WTC11 (cell line): ENCODE measurements at regions not wholly inside any gene's neighbourhood (a gene's known extent, or its start where the extent isn't known, plus 50 kb on each side); places are given as distances from the start of the nearest gene placed in this dataset.

Experiments
- ATAC-seq: fragments of 200-7000 bp; cut with Tn5 transposase; 2 replicates; pipeline ENCODE4 v1.10.0; 2021; ENCODE audit warnings: mild to moderate bottlenecking, moderate library complexity
- CTCF ChIA-PET: fragments of 300-600 bp; sonication (Branson Sonifier 250); formaldehyde crosslinking; loops from one replicate; lab custom pipeline; 2021; ENCODE audit warnings: antibody characterized with exemption; lab: Charles Lee
- POLR2A ChIA-PET: fragments of 350-600 bp; sonication (Branson Sonifier 250); formaldehyde crosslinking; loops from one replicate; lab custom pipeline; 2021; ENCODE audit warnings: antibody characterized with exemption; lab: Charles Lee
- DNase-seq: peaks from one replicate; pipeline ENCODE4 v3.0.0; 2021; ENCODE audit warnings: low spot score
- H3K27ac Mint-ChIP-seq: 2 replicates; pipeline ENCODE4 v1.8.0; 2021; ENCODE audit warnings: mixed read lengths
- H3K27me3 Mint-ChIP-seq: 2 replicates; pipeline ENCODE4 v1.8.0; 2021; ENCODE audit warnings: low read depth, mild to moderate bottlenecking, moderate library complexity, mixed read lengths
- H3K36me3 Mint-ChIP-seq: 2 replicates; pipeline ENCODE4 v1.8.0; 2021; ENCODE audit warnings: mixed read lengths
- H3K4me1 Mint-ChIP-seq: 2 replicates; pipeline ENCODE4 v1.8.0; 2022; ENCODE audit warnings: mixed read lengths
- H3K4me3 Mint-ChIP-seq: 2 replicates; pipeline ENCODE4 v1.8.0; 2021; ENCODE audit warnings: mild to moderate bottlenecking, moderate library complexity, mixed read lengths
- H3K9me3 Mint-ChIP-seq: 2 replicates; pipeline ENCODE4 v1.8.0; 2021; ENCODE audit warnings: mixed read lengths
- CTCF ChIP-seq: fragments of 200-600 bp; IDR thresholded peaks from 2 replicates; pipeline ENCODE4 v1.8.0; 2022; ENCODE audit warnings: antibody characterized with exemption
- ERG ChIP-seq: fragments of 250-450 bp; sonication (Bioruptor Pico); IDR thresholded peaks from 2 replicates; pipeline ENCODE4 v1.8.0; 2021; ENCODE audit warnings: mild to moderate bottlenecking
- FOXP4 ChIP-seq: sonication (generic); formaldehyde crosslinking; IDR thresholded peaks from 2 replicates; pipeline ENCODE4 v1.8.0; 2022; ENCODE audit warnings: mild to moderate bottlenecking, missing genetic modification reagents
- GTF2I ChIP-seq: fragments of 250-450 bp; sonication (Bioruptor Pico); conservative IDR thresholded peaks from 2 replicates; pipeline ENCODE4 v1.4.0; 2021; ENCODE audit warnings: mild to moderate bottlenecking
- MXD4 ChIP-seq: fragments of 250-450 bp; sonication (Bioruptor Pico); IDR thresholded peaks from 2 replicates; pipeline ENCODE4 v1.8.0; 2021; ENCODE audit warnings: mild to moderate bottlenecking, moderate library complexity, borderline replicate concordance
- NFATC4 ChIP-seq: fragments of 250-450 bp; sonication (Bioruptor Pico); IDR thresholded peaks from 2 replicates; pipeline ENCODE4 v1.9.0; 2021; ENCODE audit warnings: mild to moderate bottlenecking
- NR2C2 ChIP-seq: sonication (generic); formaldehyde crosslinking; IDR thresholded peaks from 2 replicates; pipeline ENCODE4 v1.8.0; 2022; ENCODE audit warnings: mild to moderate bottlenecking, missing genetic modification reagents
- SMAD4 ChIP-seq: sonication (generic); formaldehyde crosslinking; IDR thresholded peaks from 2 replicates; pipeline ENCODE4 v1.8.0; 2022; ENCODE audit warnings: mild to moderate bottlenecking, missing genetic modification reagents
- ZBTB21 ChIP-seq: sonication (generic); formaldehyde crosslinking; IDR thresholded peaks from 2 replicates; pipeline ENCODE4 v1.8.1; 2023; ENCODE audit warnings: mild to moderate bottlenecking, missing genetic modification reagents, borderline replicate concordance
- ZNF219 ChIP-seq: sonication (generic); formaldehyde crosslinking; IDR thresholded peaks from 2 replicates; pipeline ENCODE4 v1.8.0; 2023; ENCODE audit warnings: missing genetic modification reagents, mild to moderate bottlenecking, borderline replicate concordance
- ZNF232 ChIP-seq: sonication (generic); formaldehyde crosslinking; IDR thresholded peaks from 2 replicates; pipeline ENCODE4 v1.8.0; 2022; ENCODE audit warnings: mild to moderate bottlenecking, missing genetic modification reagents
- ZNF317 ChIP-seq: sonication (generic); formaldehyde crosslinking; IDR thresholded peaks from 2 replicates; pipeline ENCODE4 v1.8.1; 2023; ENCODE audit warnings: low read depth, mild to moderate bottlenecking, moderate library complexity, missing genetic modification reagents, borderline replicate concordance
- ZNF396 ChIP-seq: fragments of 250-450 bp; sonication (Bioruptor Pico); IDR thresholded peaks from 2 replicates; pipeline ENCODE4 v1.8.0; 2021; ENCODE audit warnings: mild to moderate bottlenecking, moderate library complexity, borderline replicate concordance
- ZNF425 ChIP-seq: fragments of 250-450 bp; sonication (Bioruptor Pico); conservative IDR thresholded peaks from 2 replicates; pipeline ENCODE4 v1.9.0; 2021; ENCODE audit warnings: mild to moderate bottlenecking
- ZNF532 ChIP-seq: fragments of 250-450 bp; sonication (Bioruptor Pico); IDR thresholded peaks from 2 replicates; pipeline ENCODE4 v1.9.0; 2021; ENCODE audit warnings: mild to moderate bottlenecking, borderline replicate concordance

- ATAC-seq (no peak), DNase-seq (no peak)
- Mint-ChIP-seq H3K27ac (no peak overlapping the region), H3K4me1 (no peaks in the 10 kb centered on the region), H3K36me3 (no peaks in the 10 kb centered on the region; the same call in 1 of the 2 replicates), H3K4me3 (no peak overlapping the region), H3K9me3 (peaks cover 7% of the 10 kb centered on the region), H3K27me3 (peaks cover 3% of the 10 kb centered on the region; the same call in 1 of the 2 replicates)
- ChIA-PET POLR2A (no interaction called here), CTCF (no interaction called here)
- TF ChIP-seq NR2C2 (CRISPR knock-in tag) = no peak
- no peak for TF ChIP-seq ERG (CRISPR knock-in tag)
- TF ChIP-seq ZNF232 (CRISPR knock-in tag) = no peak
- TF ChIP-seq GTF2I (CRISPR knock-in tag) = no peak
- TF ChIP-seq ZNF425 (CRISPR knock-in tag) = no peak
- no peak for TF ChIP-seq ZNF317 (CRISPR knock-in tag)
- TF ChIP-seq FOXP4 (CRISPR knock-in tag) = no peak
- no peak for TF ChIP-seq ZNF396 (CRISPR knock-in tag)
- no peak for TF ChIP-seq ZNF532 (CRISPR knock-in tag)
- TF ChIP-seq NFATC4 = no peak
- no peak for TF ChIP-seq ZBTB21 (CRISPR knock-in tag)
- no peak for TF ChIP-seq MXD4 (CRISPR knock-in tag)
- no peak for TF ChIP-seq SMAD4
- no peak for TF ChIP-seq CTCF
- TF ChIP-seq ZNF219 (CRISPR knock-in tag) = no peak
Observed at GRCh38 chr5:136836093-136836492, 470.7 kb upstream of the TRPC7 start.
